Tibial nerve (tissue), 3 donors: ENCODE measurements at regions not wholly inside any gene's neighbourhood (a gene's known extent, or its start where the extent isn't known, plus 50 kb on each side); places are given as distances from the start of the nearest gene placed in this dataset.

Source experiments
- CTCF ChIP-seq, 5 experiments: fragments of 200-600 bp in 3 of 5; fragments of 450-650 bp in 2 of 5; sonication (generic) in 3 of 5; IDR thresholded peaks; one replicate each; pipeline ENCODE4 v1.5.1; 2016 to 2019; ENCODE audit warnings: antibody characterized with exemption in 5 of 5, mild to moderate bottlenecking in 3 of 5, moderate library complexity in 2 of 5
- POLR2A ChIP-seq, 2 donors: fragments of 450-650 bp; IDR thresholded peaks; one replicate each; pipeline ENCODE4 v1.6.1; 2017; ENCODE audit warnings: antibody characterized with exemption in 2 of 2, mild to moderate bottlenecking in 2 of 2, moderate library complexity in 2 of 2

GRCh38 chr7:63080406-63080805 is 918.2 kb upstream of the ZNF722 start:
- TF ChIP-seq CTCF (IDR thresholded peaks at IDR 0.05) (no peak), POLR2A (IDR thresholded peaks at IDR 0.05) (no peak)
